Neutrophil (primary cell): ENCODE measurements at regions not wholly inside any gene's neighbourhood (a gene's known extent, or its start where the extent isn't known, plus 50 kb on each side); places are given as distances from the start of the nearest gene placed in this dataset.

Experiments
- H3K27ac ChIP-seq: fragments of 200-600 bp; sonication (generic); 2 replicates; pipeline ENCODE4 v1.5.1; 2016; ENCODE audit warnings: mild to moderate bottlenecking, moderate library complexity
- H3K27me3 ChIP-seq: fragments of 200-600 bp; sonication (generic); 2 replicates; pipeline ENCODE4 v1.6.0; 2016; ENCODE audit warnings: mild to moderate bottlenecking
- H3K36me3 ChIP-seq: fragments of 200-600 bp; sonication (generic); 2 replicates; pipeline ENCODE4 v1.5.1; 2017
- H3K4me1 ChIP-seq, 2 experiments: fragments of 200-600 bp in 1 of 2; sonication (generic) in 1 of 2; 1 replicate in 1 of 2; 2 replicates in 1 of 2; pipeline versions ENCODE4 v1.5.1 to v1.6.1; 2013 to 2016; ENCODE audit warnings: low read depth in 1 of 2, low read length in 1 of 2, mild to moderate bottlenecking in 1 of 2, moderate library complexity in 1 of 2; ENCODE audit not compliant: control insufficient read depth in 1 of 2, insufficient read depth in 1 of 2
- H3K4me3 ChIP-seq, 2 experiments: fragments of 200-600 bp in 1 of 2; sonication (generic) in 1 of 2; 1 replicate in 1 of 2; 2 replicates in 1 of 2; pipeline ENCODE4 v1.5.1; 2013 to 2016; ENCODE audit warnings: low read depth in 1 of 2, low read length in 1 of 2, mild to moderate bottlenecking in 1 of 2, moderate library complexity in 1 of 2
- H3K9me3 ChIP-seq: fragments of 200-600 bp; sonication (generic); 2 replicates; pipeline ENCODE4 v1.5.1; 2016
- CTCF ChIP-seq: fragments of 200-600 bp; sonication (generic); IDR thresholded peaks from 2 replicates; pipeline ENCODE4 v1.5.1; 2016; ENCODE audit warnings: antibody characterized with exemption

GRCh38 chr5:124393584-124394379, 352.7 kb downstream of the ZNF608 start:
- Histone ChIP-seq H3K27ac (no peak overlapping the region), H3K9me3 (no peaks in the 10 kb centered on the region), H3K27me3 (no peaks in the 10 kb centered on the region), H3K4me3 (no peak overlapping the region), H3K4me1 (no peaks in the 10 kb centered on the region), H3K36me3 (no peaks in the 10 kb centered on the region)
- TF ChIP-seq CTCF, result no peak

GRCh38 chr5:124383693-124384092, 362.7 kb downstream of the ZNF608 start:
- H3K9me3 ChIP-seq, result no peaks in the 10 kb centered on the region
- no peaks in the 10 kb centered on the region for H3K4me1 ChIP-seq
- H3K36me3 ChIP-seq, result no peaks in the 10 kb centered on the region
- no peak overlapping the region for H3K27ac ChIP-seq
- no peak for TF ChIP-seq CTCF
- no peak overlapping the region for H3K4me3 ChIP-seq
- no peaks in the 10 kb centered on the region for H3K27me3 ChIP-seq

- Histone ChIP-seq H3K27me3 (no peaks in the 10 kb centered on the region), H3K4me1 (no peaks in the 10 kb centered on the region), H3K36me3 (no peaks in the 10 kb centered on the region), H3K9me3 (no peaks in the 10 kb centered on the region), H3K27ac (no peak overlapping the region), H3K4me3 (no peak overlapping the region)
- TF ChIP-seq CTCF, result no peak
These were observed 369.1 kb downstream of the ZNF608 start for GRCh38 chr5:124377386-124377785.

DNA sequence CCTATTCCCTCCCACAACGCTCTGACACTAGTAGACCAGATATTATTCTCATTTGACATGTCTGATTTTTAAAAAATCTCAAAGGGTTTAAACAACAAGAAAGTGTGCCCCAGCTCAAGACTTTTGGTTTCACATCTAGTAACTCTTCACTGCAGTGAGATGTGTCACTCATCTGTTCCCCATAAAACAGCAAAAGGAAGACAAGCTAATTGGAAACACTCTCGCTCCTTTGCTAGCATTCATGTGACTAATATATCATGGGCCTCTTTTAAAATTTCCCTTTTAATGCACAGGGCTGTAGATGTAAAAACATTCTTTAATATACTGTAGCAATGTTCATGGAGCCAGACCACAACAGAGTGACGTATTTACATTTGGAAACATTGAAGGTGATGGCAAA, 372.6 kb downstream of the ZNF608 start:
- H3K36me3 ChIP-seq, result no peaks in the 10 kb centered on the region
- H3K4me1 ChIP-seq, result no peaks in the 10 kb centered on the region
- no peaks in the 10 kb centered on the region for H3K9me3 ChIP-seq
- H3K4me3 ChIP-seq, result no peak overlapping the region
- no peak for TF ChIP-seq CTCF
- no peak overlapping the region for H3K27ac ChIP-seq
- H3K27me3 ChIP-seq, result no peaks in the 10 kb centered on the region

GRCh38 chr5:124372457-124372856, 374.0 kb downstream of the ZNF608 start:
- TF ChIP-seq CTCF, result no peak
- H3K27me3 ChIP-seq, result no peaks in the 10 kb centered on the region
- no peak overlapping the region for H3K4me3 ChIP-seq
- H3K9me3 ChIP-seq, result no peaks in the 10 kb centered on the region
- no peaks in the 10 kb centered on the region for H3K4me1 ChIP-seq
- H3K27ac ChIP-seq, result no peak overlapping the region
- H3K36me3 ChIP-seq, result no peaks in the 10 kb centered on the region
